WI38 (cell line): ENCODE measurements at regions not wholly inside any gene's neighbourhood (a gene's known extent, or its start where the extent isn't known, plus 50 kb on each side); places are given as distances from the start of the nearest gene placed in this dataset.
"Not testable (repeated sequence)": the region's sequence is repeated elsewhere in the genome, so short reads cannot be mapped to it uniquely, and the experiment has no call there.

Experiments used
- H3K4me3 ChIP-seq: 2 replicates; pipeline ENCODE4 v1.5.1; 2011; ENCODE audit warnings: low read depth, mild to moderate bottlenecking, control low read depth, low read length

DNA sequence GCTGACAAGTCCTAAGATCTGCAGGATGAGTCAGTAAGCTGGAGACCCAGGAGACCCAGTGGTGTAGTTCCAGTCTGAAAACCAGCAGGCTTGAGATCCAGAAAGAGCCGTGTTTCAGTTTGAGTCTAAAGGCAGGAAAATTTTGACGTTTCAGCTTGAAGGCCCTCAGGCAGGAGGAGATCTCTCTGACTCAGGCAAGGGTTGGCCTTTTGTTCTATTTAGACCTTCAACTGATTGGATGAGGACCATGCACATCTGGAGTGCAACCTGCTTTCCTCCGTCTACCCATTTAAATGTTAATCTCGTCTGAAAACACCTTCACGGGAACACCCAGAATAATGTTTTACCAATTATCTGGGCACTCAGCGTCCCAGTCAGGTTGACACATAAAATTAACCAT is 69.5 kb downstream of the NPIPA7 start:
- not testable (repeated sequence) for H3K4me3 ChIP-seq

DNA sequence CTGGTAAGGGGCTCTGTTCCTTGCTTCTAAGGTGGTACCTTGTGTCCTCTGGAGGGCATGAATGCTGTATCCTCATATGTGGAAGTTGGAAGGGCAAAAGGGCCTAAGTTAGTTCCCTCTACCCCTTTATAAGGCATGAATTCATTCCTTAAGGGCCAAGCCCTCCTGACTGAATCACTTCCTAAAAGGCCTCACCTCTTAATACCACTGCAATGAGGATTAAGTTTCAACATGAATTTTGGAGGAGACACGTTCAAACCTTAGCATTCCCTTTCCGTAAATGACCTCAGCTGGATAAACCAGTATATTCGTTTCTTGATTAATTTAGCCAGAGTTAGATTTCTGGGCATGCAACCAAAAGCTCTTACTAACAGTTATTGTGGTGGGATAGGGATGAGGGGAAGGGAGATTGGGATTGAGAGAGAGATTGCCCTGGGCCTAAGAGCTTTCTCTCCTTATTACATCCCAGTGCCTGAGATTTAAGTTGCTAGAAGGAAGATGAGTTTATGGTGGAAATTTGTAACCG is 70.8 kb downstream of the NPIPA7 start:
- H3K4me3 ChIP-seq: not testable (repeated sequence)

DNA sequence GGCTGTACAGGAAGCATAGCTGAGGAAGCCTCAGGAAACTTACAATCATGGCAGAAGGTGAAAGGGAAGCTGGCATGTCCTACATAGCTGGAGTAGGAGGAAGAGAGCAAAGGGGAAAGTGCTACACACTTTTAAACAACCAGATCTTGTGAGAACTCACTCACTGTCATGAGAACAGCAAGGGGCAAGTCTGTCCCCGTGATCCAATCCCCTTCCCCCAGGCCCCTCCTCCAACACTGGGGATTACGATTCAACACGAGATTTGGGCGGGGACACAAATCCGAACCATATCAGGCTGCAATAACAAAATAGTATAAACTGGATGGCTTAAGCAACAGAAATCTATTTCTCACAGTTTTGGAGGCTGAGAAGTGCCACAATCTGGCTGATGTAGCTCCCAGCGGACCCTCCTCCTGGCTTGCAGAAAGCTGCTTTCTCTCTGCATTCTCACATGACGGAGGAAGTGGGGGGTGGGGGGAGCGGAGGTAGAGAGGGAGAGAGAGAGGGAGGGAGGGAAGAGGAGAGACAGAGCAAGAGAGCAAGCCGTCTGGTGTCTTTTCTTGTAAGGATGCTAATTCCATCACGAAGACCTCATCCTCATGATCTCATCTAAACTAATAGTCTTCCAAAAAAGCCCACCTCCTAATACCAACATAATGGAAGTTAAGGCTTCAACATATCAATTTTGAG is 72.9 kb downstream of the NPIPA7 start:
- H3K4me3 ChIP-seq: not testable (repeated sequence)

DNA sequence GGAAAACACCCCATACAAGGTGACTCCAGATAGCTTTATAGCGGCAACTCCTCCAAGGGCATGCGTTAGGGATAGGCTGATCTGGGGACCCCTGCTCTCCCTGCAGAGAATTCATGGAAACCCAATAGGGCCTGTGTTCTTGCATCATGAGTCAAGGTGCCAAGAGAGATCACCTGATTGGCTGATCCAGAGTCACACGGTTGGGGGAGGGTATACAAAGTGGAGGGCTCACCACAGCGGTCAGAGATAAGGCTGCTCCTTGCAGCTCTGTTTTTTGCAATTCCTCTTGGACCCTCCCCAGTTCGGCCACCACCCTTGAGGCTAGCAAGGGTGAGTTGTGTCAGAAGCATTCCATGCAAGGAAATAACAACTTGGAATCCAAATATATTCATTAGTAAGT is 79.6 kb downstream of the NPIPA7 start:
- not testable (repeated sequence) for H3K4me3 ChIP-seq

DNA sequence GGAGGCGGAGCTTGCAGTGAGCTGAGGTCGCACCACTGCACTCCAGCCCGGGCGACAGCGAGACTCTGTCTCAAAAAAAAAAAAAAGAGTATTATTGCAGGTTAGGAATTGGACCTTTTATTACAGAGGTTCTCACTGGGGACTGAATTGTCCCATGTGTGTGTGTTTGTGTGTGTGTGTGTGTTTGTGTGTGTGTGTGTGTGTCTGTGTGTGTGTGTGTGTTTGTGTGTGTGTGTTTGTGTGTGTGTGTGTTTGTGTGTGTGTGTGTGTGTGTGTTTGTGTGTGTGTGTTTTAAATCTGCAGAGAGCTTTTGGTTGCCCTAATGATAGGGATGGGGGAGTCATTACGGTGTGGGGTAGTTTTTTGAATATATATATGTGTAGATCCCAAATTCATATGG is 84.9 kb downstream of the NPIPA7 start:
- not testable (repeated sequence) for H3K4me3 ChIP-seq

DNA sequence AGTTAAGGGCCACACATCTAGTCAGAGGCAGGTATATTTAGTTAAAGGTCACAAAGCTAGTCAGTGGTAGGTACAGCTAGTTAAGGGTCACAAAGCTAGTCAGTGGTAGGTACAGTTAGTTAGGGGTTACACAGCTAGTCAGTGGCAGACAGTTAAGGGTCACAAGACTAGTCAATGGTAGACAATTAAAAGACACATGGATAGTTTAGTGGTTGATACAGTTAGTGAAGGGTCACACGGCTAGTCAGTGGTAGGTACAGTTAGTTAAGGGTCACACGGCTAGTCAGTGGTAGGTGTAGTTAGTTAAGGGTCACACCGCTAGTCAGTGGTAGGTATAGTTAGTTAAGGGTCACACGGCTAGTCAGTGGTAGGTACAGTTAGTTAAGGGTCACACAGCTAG is 110.0 kb downstream of the NPIPA7 start:
- H3K4me3 ChIP-seq: not testable (repeated sequence)

DNA sequence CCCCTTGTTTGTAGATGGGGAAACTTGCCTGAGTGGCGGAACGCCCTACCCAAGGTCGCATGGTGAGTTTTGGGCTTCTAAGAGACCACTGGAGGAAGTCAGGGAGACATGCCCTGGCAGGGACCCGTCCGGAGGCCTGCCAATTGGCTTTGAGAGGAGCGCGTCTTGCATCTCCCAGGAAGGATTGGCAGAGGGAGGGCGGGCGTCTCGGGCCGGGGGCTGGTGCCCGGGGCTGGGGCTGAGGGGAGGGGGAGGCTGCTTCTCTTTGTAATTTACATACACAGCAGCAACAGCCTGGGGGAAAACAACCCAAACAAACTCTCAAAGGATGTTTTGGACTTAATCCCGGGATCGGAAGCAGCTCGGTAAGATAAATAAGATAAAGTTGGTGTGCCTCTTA is 110.5 kb downstream of the NPIPA7 start:
- not testable (repeated sequence) for H3K4me3 ChIP-seq

DNA sequence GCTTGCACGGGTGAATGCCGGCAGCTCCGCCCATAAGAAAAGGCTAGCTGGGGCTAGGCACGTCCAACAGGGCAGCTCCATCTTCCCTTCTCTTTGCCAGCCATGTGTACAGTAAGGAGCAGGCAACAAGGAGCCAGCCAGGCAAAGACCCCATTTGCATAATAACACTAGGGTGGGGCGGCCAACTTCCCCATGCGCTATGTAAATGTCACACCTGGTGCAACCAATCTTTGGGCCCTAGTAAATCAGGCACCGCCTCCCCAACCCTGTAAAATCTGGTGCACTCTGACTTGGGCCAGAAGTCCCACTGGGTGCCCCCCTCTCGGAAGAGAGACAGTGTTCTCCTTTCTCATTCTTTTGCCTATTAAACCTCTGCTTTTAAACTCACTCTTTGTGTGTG is 115.2 kb downstream of the NPIPA7 start:
- H3K4me3 ChIP-seq: not testable (repeated sequence)

DNA sequence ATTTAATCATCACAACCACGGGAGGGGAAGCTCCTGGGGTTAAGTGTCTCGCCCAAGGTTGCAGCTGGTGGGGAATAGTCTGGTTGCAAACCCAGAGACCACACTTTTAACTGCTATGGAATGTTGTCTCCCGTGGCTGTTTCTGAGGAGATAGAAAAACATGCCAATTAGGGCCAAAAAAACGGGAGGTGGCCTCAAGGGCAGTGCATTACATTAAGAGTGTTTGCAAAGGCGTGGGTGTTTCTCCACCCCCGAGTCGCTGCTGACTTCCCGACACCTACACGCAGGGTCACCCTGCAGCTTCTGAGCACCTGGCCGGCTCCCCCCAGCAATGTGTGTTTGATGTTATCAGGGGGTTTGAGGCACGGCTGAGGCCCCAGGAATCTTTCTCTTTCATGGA is 116.1 kb downstream of the NPIPA7 start:
- H3K4me3 ChIP-seq: not testable (repeated sequence)

DNA sequence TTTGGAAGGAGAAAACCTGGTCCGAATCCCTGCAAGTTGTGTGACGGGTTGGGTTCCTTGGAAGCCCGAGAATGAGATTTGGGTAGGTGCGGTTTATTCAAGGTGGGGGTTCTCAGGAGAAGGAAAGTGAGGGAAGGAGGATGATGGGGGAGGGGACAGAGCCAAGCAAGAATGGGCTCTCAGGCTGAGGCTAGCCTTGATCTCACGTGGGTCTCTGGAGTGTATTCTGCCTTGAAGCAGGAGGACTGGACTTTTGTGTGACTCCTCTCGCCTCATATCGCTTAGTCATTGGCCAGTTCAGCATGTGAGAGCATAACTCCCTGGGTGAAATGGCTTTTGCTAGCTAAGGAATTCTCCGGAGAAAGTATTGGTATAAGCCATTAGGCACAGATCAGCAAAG is 120.9 kb downstream of the NPIPA7 start:
- not testable (repeated sequence) for H3K4me3 ChIP-seq

DNA sequence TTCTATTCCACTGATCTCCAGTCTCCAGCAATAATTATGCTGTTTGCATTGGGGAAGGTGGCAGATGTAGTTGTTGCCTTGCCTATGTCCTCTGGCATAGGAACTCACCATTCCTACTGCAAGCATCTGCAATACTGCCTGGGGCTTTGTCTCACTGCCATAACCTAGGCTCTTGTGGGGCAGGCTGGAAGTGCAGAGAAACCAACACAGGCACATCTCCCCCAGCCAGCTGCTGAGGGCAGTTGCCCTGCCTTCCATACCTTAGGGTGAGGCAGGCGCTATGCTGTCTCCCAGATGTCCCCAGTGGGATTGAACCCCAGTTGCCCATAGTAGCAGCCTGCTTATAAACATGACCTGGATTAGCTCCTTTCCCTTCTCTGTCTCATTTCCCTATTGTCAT is 128.1 kb downstream of the NPIPA7 start:
- not testable (repeated sequence) for H3K4me3 ChIP-seq

DNA sequence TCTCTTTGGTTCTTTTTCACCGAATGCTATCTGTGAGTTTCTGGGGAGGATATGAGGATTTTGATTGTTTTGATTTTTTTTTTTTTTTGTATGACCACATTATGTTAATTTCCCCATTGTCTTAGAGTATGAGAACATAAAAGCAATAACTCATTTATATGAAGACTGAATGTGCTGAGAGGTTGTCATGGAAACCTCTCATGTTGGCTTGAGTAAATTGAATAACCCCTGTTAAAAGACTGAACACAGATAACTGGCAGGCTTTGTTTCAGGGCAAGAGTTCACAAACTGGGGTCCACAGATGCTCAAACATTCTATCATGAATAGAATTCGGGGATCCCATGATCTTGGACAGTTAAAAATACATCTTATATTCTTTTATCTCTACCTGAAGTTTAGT is 129.4 kb downstream of the NPIPA7 start:
- not testable (repeated sequence) for H3K4me3 ChIP-seq

DNA sequence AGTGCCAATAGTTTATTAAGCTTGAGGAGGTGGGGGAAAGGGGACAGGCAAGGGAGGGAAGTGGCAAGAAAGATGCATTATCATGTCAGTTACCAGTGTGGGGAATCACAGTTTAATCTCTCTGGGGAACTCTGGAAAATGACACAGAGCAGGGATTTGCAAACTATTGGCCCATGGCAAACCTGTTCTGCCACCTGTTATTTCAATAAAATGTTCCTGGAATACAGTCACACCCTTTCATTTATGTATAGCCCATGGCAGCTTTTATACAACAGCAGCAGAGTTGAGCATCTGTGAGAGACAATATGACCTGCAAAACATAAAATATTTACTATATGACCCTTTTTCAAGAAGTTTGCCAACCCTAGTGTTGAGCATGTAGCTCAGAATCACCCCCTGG is 140.5 kb downstream of the NPIPA7 start:
- H3K4me3 ChIP-seq: not testable (repeated sequence)

DNA sequence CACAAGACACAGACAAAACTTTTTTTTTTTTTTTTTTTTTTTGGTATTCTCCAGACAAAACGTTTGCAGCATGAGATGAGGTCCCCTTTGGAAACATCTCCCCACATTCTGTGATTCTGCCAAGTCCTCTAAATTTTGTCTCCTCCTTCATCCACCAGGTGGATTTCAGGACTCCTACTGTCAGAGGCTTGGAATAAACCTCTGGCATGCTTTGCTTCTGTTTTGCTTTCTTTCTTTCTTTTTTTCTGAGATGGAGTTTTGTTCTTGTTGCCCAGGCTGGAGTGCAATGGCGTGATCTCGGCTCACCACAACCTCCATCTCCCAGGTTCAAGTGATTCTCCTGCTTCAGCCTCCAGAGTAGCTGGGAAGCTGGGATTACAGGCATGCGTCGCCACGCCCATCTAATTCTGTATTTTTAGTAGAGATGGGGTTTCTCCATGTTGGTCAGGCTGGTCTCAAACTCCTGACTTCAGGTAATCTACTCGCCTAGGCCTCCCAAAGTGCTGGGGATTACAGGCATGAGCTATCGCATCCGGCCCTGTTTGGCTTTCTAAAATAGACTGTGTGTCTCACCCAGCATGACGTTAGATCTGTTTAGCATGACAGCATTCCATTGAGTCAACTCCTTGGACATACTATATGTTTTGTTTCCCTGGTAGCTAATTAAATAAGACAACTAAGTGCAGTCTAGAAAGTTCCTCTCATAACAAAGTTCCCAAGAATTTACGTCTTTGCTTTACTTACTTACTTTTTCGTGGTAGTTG is 142.5 kb downstream of the NPIPA7 start:
- not testable (repeated sequence) for H3K4me3 ChIP-seq

DNA sequence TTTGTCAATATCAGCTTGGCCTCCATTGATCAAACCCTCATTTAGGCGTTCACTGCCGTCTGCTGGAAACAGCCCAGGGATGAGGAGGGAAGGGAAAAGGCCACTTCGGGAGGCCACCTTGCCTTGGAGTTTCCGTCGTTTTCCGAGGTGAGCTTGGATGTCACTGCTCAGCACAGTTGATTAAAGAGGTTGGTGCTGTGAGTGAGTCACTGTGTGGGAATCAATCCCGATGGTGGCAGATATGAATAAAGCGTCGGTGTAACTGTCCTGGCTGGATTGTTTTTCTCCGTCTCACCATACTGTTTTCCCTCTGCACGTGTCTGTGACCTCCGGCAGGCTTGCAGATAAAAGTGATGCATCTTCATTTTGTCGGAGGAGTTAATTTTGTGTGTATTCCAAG is 148.1 kb downstream of the NPIPA7 start:
- not testable (repeated sequence) for H3K4me3 ChIP-seq

DNA sequence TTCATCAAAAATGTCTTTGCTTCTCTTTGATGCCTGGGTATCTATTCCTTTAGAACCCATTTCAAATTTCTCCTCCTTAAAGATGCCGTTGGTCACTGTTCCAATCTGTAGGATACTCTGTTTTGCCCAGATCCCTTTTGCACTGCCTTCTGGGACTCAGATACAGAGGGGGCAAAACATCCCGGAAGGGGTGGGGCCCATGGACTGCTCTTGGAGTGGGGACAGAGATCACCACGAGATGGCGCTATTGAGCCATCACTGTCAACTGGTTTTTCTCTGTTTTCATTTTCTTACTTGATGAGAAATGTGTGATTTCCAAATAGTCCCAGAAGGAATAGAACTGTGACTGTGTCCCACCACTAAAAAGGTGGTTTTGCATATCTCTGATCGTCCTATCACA is 151.8 kb downstream of the NPIPA7 start:
- H3K4me3 ChIP-seq: not testable (repeated sequence)

DNA sequence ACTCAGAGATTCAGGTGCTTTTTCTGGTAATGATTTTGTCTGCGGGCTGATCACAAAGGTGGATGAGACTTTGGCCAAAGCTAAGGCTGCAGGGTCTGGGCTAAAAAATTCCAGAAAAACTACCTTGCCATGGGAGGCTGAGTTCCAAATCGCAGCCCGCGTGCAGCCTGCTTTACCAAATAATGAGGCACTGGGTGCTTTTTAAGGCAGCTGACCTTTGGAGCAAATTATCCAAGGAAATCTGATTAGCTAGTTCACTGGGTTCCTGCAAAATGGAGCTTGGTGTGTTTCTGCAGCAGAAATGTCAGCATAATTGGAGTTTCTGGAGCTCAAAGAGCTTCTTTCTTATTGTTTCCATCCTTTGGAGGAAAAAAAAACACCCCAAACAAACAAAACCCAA is 156.6 kb downstream of the NPIPA7 start:
- H3K4me3 ChIP-seq: not testable (repeated sequence)

DNA sequence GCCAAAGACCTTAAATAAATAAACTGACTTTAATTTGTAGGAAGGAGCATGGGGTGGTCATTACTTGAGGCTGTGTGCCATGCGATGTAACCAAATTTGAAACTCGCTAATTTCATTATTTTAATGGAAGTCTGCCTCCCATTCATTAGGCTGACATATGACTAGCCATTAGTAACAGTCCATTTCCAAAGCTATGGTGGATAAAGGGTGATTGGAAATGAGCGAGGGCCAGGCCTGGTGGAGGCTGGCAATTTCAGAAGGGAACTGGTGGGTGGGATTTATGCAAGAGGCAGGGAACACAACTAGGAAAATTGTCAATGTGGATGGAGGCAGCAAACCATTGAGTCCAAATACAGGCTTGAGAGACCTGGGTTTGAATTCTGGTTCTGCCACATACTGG is 157.2 kb downstream of the NPIPA7 start:
- H3K4me3 ChIP-seq: not testable (repeated sequence)

DNA sequence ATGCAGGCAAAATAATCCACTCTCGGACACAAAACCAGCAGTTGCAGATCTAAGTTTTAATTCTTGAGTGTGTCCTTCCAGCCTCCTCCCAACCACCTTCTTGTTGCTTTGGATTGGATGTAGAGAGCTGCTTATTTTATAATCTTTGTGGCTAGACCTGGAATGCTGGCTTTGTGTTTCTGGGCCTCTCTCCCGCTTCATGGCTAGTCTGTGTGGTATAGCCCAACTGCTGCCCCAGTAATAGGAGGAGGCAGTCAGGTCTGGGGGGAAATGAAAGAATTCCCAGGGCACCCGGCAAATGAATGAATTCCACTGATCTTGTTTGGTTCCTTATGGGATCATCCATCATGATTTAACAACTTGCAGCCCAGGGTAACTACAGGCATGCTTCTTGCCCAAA is 170.8 kb downstream of the NPIPA7 start:
- H3K4me3 ChIP-seq: not testable (repeated sequence)

DNA sequence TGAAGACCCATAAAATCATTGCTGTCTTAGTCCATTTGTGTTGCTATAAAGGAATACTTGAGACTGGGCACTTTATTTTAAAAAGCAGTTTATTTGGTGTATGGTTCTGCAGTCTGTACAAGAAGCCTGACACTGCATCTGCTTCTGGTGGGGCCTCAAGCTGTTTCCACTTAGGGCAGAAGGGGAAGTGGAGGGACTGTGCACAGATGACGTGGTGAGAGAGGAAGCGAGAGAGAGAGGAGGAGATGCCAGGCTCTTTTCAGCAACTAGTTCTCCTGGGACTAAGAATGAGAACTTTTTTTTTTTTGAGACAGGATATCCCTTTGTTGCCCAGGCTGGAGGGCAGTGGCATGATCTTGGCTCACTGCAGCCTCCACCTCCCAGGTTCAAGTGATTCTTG is 171.9 kb downstream of the NPIPA7 start:
- not testable (repeated sequence) for H3K4me3 ChIP-seq

DNA sequence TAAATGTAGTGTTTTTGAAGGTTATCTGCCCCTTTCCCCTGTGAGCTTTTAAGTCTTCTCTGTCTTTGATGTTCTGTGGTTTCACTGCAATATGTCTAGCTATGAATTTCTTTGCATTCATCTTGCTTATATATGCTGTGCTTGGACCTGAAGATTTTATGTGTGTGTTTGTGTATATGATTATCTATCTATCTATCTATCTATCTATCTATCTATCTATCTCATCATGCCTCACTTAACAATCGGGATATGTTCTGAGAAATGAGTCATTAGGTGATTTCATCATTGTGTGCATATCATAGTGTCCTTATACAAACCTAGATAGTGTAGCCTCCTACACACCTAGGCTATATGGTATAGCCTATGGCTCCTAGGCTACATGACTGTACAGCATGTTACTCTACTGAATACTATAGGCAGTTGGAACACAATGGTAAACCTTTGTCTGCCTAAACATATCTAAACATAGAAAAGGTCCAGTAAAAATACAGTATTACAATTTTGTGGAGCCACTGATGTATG is 173.9 kb downstream of the NPIPA7 start:
- not testable (repeated sequence) for H3K4me3 ChIP-seq

DNA sequence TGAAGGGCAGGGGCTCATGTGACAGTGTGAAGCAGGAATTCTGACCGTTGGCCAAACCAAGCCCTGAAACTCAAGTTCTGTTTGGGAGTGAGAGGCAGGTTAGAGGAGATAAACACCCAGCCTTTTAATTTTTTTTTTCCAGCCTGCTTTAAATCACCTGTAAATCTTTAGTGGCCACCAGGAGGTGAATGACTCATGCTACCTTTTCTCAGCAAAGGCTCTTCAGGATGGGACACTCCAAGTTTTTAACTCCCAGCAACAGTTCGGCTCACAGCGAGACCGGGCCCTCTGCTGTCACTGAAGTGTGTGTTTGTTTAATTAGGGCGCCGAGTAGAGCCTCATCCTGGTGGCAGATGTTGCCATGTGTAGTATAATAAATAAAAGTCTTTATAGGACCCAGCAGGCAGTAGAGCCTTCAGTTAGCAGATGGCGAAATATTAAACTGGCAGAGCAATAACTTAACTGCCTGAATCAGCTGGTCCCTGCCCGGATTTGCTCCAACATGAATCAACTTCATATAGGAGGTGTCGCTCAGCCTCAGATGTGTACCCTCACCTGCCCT is 180.3 kb downstream of the NPIPA7 start:
- H3K4me3 ChIP-seq: not testable (repeated sequence)
